Ecto neural progenitor cell (in vitro differentiated cells): ENCODE measurements at regions not wholly inside any gene's neighbourhood (a gene's known extent, or its start where the extent isn't known, plus 50 kb on each side); places are given as distances from the start of the nearest gene placed in this dataset.
"Not testable (repeated sequence)": the region's sequence is repeated elsewhere in the genome, so short reads cannot be mapped to it uniquely, and the experiment has no call there.

Experiments
- DNase-seq: peaks from one replicate; pipeline ENCODE4 v3.0.0-alpha.2; 2018; ENCODE audit warnings: low spot score

DNA sequence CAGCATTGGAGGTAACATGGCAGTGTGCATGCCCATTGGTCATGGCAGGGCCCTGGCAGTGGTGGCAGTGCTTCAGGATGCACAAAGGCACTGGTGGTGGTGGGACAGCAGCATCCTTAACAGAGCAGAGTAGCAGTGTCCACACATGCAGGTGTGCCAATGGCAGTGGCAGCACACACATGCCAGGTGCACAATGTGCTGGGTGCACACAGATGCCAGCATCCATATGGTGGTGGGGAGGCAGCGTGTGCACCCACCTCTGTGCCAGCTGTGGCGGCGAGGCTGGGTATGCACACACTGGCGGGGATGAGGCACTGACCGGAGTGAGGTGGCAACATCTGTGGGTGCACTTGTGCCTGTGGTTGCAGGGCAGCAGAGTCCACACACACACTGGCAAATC, 150.6 kb downstream of the SI start:
- DNase-seq = no peak

GRCh38 chr3:164918905-164919304, 159.4 kb downstream of the SI start:
- DNase-seq = no peak

DNA sequence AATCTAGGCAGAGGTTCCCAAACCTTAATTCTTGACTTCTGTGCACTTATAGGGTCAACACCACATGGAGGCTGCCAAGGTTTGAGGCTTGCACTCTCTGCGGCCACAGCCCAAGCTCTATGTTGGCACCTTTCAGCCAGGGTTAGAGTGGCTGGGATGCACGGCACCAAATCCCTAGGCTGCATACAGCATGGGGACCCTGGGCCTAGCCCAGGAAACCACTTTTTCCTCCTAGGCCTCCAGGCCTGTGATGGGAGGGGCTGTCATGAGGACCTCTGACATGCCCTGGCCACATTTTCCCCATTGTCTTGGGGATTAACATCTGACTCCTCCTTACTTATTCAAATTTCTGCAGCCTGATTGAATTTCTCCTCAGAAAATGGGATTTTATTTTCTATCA, 165.4 kb downstream of the SI start:
- no peak for DNase-seq

- DNase-seq = no peak
These were observed 174.4 kb downstream of the SI start for GRCh38 chr3:164903820-164904451.

DNA sequence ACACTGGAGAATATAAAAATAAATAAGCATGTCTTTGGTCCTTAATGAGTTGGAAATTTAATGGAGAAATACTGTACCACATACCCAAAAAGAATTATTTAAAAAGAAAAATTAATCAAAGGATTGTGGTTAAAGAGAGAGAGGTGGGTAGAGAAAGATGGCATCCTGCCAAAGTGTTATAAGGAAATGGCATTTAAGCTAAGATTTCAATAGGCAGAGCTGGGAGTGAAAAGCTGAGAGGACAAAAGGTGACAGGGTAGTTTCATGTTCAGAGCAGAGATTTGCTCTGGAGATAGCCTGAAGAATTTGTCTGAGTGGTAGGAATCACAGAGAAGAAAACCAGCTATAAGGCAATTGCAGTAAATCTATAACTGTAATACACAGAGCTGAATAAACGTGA, 181.0 kb downstream of the SI start:
- no peak for DNase-seq

DNA sequence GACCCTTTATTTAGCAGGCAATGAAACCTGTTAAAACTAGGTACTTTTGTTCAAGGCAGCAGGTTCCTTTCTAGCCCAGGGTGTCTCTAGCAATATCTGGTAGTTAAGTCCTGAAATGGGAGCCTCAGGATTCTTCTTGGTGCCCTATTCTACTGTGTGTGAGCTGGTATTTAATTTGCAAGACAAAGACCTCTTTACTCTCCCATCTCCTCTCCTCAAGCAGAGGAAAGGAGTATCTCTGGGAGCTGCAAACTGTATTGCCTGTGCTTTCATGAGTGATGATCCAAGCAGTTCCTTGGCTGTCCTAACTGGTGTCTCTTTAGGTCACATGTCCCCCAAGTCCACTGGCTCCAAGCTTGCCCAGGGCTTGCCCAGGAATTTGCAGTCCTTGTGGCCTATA, 188.2 kb downstream of the SI start:
- no peak for DNase-seq

DNA sequence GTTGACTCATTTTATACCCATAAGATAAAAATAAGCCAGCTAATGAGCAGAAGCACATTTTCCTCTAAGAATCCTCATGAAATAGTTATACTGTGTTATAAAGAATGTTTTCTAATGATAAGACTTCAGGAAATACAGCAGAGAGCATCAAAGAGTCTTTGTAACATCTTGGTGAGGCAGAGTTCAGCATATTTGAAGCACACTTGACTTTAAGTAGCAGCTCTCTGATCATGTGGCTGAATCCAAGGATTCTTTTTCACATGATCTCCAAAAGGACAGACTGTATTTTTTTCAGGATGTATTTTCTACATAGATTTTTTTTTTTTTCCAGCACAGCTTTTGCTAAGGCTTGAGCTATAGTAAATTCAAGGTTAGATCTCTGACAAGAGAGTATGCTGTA, 195.1 kb downstream of the SI start:
- DNase-seq = no peak

DNA sequence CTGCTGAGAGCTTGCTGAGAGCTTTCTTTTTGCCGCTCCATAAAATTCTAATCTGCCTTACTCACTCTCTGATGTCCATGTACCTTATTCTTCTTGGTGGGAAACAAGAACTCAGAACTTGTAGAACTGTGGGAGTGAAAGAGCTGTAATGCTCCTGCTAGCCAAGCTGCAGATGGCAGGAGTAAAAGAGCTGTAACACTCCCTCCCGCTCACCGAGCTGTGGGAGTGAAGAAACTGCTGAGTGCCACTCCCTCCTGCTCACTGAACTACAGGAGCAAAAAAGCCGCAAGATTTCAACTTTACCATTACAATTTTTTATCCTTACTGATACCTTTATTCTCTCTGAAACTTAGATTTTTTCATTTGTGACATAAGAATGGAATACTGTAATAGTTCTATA, 199.1 kb downstream of the SI start:
- DNase-seq = no peak

DNA sequence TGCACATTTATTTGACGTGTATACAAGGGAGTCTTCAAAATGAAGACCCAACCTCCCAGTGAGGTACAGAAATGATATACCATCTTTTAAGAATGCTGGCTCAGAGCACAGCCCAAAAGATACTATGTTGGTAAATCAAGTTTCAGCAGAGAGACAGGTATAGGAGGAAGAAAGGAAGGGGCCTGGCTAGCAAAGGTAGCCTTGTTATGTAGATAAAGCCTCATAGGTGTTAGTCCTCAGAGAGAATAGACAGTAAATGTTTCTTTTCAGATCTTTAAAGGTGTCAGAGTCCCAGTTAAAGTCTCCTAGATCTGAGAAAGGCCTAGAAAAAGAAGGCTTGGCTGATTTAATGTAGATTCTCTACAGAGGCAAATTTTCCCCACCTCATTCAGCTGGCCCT, 213.8 kb downstream of the SI start:
- DNase-seq = no peak

GRCh38 chr3:164852866-164853265, 225.4 kb downstream of the SI start:
- DNase-seq = no peak

- DNase-seq = no peak
These were observed 226.4 kb downstream of the SI start for GRCh38 chr3:164851905-164852304.

- DNase-seq = no peak
These were observed 227.1 kb downstream of the SI start for GRCh38 chr3:164851204-164851603.

- no peak for DNase-seq
These were observed 229.4 kb downstream of the SI start for GRCh38 chr3:164848923-164849322.

DNA sequence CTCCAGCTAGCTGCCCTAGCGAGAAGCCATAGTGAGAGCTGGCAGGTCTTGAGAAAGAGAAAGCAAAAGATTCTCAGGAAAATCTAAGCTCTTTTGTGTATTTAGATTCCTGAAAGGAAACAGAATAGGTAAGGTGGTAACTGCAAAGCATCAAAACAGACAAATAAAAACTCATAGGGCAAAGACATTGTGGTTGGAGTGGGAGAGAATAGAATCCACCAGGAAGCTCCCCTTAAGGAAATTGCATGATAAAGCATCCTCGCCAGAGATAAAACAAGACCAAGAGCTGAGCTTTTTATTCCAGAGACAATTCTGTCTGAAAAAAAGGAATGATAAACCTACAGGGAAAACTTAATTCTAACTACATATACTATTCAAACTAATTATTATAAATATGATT, 232.6 kb downstream of the SI start:
- no peak for DNase-seq

DNA sequence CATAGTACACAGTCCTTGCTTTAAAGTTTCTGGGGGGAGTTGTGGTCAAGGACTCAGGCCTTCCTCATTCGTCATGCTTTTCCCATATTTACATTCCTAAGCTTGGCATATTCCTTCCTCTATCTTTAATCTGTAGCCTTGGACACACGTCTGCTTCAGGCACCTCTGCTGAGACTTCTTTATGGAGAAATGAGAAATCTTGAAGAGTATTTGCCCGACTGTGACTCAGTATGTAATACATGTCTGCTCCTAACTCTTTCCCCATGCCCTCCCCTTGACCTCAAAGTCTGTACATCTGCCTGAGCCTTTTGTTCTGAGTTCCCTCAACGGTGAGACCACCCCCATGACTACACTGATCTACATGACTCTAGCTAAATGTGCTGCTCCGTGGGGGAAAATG, 246.1 kb downstream of the SI start:
- DNase-seq = no peak

GRCh38 chr3:164818318-164818717, 260.0 kb downstream of the SI start:
- DNase-seq = no peak

DNA sequence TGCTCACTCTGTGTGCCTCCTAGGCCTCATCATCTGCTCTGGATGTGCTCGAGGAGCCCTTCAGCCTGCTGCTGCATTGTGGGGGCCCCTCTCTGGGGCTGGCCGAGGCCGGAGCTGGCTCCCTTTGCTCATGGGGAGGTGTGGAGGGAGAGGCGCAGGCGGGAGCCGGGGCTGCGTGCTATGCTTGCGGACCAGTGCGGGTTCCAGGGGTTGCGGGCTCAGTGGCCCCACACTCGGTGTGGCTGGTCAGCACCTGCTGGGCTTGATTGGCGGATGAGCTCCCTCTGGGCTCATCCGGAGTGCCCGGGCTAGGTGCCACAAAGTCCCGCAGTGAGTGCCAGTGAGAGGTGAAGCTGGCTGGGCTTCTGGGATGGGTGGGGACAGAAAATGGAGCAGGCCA, 264.2 kb downstream of the SI start:
- DNase-seq = no peak

- no peak for DNase-seq
These were observed 266.3 kb downstream of the SI start for GRCh38 chr3:164812042-164812441.

GRCh38 chr3:164806188-164806587, 272.1 kb downstream of the SI start:
- no peak for DNase-seq

GRCh38 chr3:164794099-164794498, 284.2 kb downstream of the SI start:
- DNase-seq = no peak

DNA sequence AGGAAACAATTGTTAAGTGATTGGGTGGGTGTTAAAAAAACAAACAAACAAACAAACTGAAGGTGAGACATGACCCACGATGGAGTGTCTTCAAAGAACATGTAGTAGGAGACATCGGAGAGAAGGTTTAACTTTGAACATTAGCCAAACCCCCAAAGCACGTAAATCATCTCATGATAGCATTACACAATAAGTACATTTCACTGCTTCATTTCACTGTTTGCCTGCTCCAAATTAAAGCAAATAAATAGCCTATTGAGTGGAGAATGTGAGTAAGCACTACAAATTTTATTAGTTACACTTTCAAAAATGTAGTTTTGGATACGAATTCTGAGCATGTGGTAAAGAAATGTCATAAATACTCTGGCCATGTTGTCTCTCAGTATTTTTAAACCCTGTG, 287.0 kb downstream of the SI start:
- no peak for DNase-seq

GRCh38 chr3:164784407-164784806, 293.9 kb downstream of the SI start:
- DNase-seq = not testable (repeated sequence)

DNA sequence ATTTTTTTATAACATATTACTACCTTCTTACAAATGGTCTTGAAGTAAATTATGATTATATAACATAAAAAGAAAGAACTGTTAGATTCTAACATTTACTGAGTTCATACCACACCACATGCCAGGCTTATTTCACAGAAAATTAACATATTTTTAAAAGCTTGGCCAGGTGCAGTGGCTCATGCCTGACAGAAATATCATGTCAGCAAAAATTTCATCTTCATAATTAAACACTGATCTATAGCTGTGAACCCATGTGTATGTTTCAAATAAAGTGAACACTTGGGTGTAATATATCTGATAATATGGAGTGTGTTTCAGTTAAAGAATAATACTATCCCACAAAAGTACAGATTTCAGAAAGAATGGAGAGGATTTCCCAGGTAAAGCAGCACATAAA, 296.5 kb downstream of the SI start:
- DNase-seq = no peak

DNA sequence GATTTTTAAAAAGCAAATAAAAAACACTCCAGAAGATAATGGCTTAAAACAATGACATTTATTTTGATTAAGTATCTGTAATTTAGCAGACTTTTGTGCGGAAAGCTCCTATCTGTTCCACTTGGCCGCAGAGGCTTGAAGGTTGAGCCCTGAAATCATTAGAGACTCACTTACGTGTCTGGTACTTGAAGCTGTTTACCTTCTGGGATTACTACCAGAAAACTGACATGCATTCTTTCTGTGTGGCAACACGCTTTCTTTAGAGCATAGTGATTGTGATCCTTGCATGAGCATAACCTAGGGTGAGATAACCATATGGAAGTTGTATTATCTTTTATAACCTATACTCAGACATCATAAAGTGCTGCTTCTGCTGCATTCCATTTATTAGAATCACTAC, 298.5 kb downstream of the SI start:
- DNase-seq = no peak

GRCh38 chr3:164752812-164753211, 325.5 kb downstream of the SI start:
- DNase-seq = no peak
